ENCODE measurements at regions not wholly inside any gene's neighbourhood (a gene's known extent, or its start where the extent isn't known, plus 50 kb on each side); places are given as distances from the start of the nearest gene placed in this dataset.

DNA sequence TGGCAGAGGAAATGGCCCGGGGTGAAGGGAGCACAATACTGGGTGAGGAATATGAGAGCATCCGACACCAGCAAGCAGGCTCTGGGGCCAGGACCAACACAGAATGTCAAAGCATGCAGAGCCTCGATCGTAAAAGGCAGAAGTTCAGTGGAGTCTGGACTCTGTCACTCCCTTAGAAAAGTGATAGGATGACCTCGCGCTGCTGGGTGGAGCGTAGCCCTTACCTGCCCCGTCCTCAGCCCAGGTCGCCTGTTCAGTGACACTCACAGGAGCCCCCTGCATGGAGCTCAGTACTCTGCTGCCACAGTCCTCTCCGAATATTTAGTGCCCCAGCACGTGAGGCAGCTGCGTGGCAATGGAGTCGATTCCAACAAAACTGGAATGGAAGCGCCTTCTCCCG, 236.7 kb upstream of the MYT1L start:
- H2AFZ ChIP-seq (replicated peaks): no peak overlapping the region
- Mint-ChIP-seq H3K4me1 (peaks cover 6% of the 10 kb centered on the region), H3K36me3 (no peaks in the 10 kb centered on the region), H3K27me3 (ENCODE audit: insufficient read depth, low read depth) (peaks cover 6% of the 10 kb centered on the region), H3K27ac (no peak overlapping the region), H3K4me3 (no peak overlapping the region), H3K9me3 (no peaks in the 10 kb centered on the region)
- no peaks in the 10 kb centered on the region for H4K20me1 ChIP-seq (ENCODE audit: low read depth)
- peaks cover 6% of the 10 kb centered on the region for H3K4me1 ChIP-seq
- no peak overlapping the region for H3K4me2 ChIP-seq
- TF ChIP-seq EZH2phosphoT487 (IDR thresholded peaks at IDR 0.05): no peak
- TF ChIP-seq, protein P1, sequence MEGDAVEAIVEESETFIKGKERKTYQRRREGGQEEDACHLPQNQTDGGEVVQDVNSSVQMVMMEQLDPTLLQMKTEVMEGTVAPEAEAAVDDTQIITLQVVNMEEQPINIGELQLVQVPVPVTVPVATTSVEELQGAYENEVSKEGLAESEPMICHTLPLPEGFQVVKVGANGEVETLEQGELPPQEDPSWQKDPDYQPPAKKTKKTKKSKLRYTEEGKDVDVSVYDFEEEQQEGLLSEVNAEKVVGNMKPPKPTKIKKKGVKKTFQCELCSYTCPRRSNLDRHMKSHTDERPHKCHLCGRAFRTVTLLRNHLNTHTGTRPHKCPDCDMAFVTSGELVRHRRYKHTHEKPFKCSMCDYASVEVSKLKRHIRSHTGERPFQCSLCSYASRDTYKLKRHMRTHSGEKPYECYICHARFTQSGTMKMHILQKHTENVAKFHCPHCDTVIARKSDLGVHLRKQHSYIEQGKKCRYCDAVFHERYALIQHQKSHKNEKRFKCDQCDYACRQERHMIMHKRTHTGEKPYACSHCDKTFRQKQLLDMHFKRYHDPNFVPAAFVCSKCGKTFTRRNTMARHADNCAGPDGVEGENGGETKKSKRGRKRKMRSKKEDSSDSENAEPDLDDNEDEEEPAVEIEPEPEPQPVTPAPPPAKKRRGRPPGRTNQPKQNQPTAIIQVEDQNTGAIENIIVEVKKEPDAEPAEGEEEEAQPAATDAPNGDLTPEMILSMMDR (IDR thresholded peaks at IDR 0.05): no peak
- TF ChIP-seq EZH2 (IDR thresholded peaks at IDR 0.05): no peak
- H3F3A ChIP-seq (ENCODE audit: low read depth): no peaks in the 10 kb centered on the region
- no peaks in the 10 kb centered on the region for H3K36me3 ChIP-seq
- no peak for DNase-seq (ENCODE audit: low spot score)
- no peak overlapping the region for H3K27ac ChIP-seq
- no peak overlapping the region for H3K9ac ChIP-seq
- H3K27me3 ChIP-seq: no peaks in the 10 kb centered on the region
- no peak overlapping the region for H3K4me3 ChIP-seq
- no peaks in the 10 kb centered on the region for H3K9me3 ChIP-seq (ENCODE audit: low read depth)
- H3K79me2 ChIP-seq (ENCODE audit: low read depth): no peaks in the 10 kb centered on the region

DNA sequence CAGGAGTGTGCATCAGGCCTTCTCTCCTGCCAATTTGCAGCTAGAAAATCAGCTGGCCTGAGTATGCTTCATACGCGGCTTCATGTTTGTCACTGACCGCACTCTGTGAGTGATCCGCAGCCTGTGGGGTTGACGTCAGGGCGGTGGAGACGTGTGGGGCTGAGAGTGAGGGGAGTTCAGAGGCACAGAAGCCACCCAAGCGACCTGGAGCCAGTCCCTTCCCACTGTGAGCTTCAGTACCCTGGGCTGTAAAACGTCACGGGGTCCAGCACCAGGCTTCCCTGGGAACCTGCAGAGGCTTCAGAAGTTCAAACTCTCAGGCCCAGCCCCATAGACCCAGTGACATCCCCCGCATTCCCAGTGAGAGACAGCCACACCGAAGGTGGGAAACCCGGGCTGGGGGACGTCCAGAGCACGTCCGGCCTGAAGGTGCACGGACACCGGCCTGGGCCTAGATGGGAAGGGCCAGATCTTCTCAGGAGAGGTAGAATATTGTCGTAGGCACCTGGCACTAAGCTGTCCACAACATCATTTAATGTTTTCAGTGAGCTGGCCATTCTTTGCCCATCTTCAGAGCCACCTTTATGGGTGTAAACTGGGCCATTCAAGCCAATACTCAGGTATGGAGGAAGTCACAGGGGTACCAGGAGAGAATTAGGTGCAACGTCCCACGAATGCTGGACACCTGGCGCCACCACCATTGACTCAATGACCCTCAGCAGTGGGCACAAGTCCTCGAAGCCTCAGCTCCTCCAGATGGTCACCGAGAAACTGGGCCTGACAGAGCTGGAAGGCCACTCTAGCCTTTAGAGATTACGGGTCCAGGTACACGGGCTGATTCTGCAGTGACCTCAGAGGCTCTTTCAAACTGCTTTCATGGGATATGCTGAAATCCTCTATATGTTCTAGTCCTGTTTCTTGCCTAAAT, 235.6 kb upstream of the MYT1L start:
- Mint-ChIP-seq H3K27ac (no peak overlapping the region), H3K36me3 (no peaks in the 10 kb centered on the region), H3K4me3 (no peak overlapping the region), H3K27me3 (ENCODE audit: insufficient read depth, low read depth) (peaks cover 7% of the 10 kb centered on the region), H3K4me1 (peaks cover 6% of the 10 kb centered on the region), H3K9me3 (no peaks in the 10 kb centered on the region)
- Histone ChIP-seq H3K4me1 (peaks cover 6% of the 10 kb centered on the region), H3F3A (ENCODE audit: low read depth) (no peaks in the 10 kb centered on the region), H3K4me3 (no peak overlapping the region), H4K20me1 (ENCODE audit: low read depth) (no peaks in the 10 kb centered on the region), H2AFZ (replicated peaks) (no peak overlapping the region), H3K9me3 (ENCODE audit: low read depth) (no peaks in the 10 kb centered on the region), H3K36me3 (no peaks in the 10 kb centered on the region), H3K4me2 (no peak overlapping the region), H3K79me2 (ENCODE audit: low read depth) (no peaks in the 10 kb centered on the region), H3K27ac (no peak overlapping the region), H3K27me3 (no peaks in the 10 kb centered on the region), H3K9ac (no peak overlapping the region)
- TF ChIP-seq EZH2phosphoT487 (IDR thresholded peaks at IDR 0.05) (no peak), EZH2 (IDR thresholded peaks at IDR 0.05) (no peak)
- TF ChIP-seq, protein P1 (IDR thresholded peaks at IDR 0.05): no peak
- no peak for DNase-seq (ENCODE audit: low spot score)

DNA sequence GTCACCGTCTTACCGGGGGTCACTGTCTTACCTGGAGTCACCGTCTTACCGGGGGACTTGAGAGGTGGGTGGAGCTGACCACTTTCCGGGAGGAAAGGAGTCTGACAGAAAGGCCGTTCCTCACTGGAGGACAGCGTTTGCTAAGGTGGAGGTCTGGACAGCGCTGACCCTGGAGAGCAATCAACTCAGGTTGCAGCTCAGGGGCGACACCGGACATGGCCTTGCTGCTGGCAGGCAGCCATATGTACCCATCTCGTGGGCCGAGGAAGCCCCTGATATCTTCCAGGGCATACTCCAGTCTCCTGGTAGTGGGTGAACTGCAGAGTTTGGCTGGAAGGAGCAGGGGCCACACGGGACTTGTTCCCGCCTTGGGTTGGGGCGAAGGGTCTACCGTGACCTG, 234.6 kb upstream of the MYT1L start:
- peaks cover 6% of the 10 kb centered on the region for H3K4me1 ChIP-seq
- H3K27ac ChIP-seq: no peak overlapping the region
- Mint-ChIP-seq H3K27ac (no peak overlapping the region), H3K4me1 (peaks cover 6% of the 10 kb centered on the region), H3K36me3 (no peaks in the 10 kb centered on the region), H3K9me3 (no peaks in the 10 kb centered on the region), H3K4me3 (no peak overlapping the region), H3K27me3 (ENCODE audit: insufficient read depth, low read depth) (peaks cover 7% of the 10 kb centered on the region)
- H3K27me3 ChIP-seq: no peaks in the 10 kb centered on the region
- no peak overlapping the region for H3K4me3 ChIP-seq
- no peaks in the 10 kb centered on the region for H3K36me3 ChIP-seq
- TF ChIP-seq EZH2 (IDR thresholded peaks at IDR 0.05) (no peak), EZH2phosphoT487 (IDR thresholded peaks at IDR 0.05) (no peak)
- TF ChIP-seq, protein P1 (IDR thresholded peaks at IDR 0.05): no peak
- DNase-seq (ENCODE audit: low spot score): no peak
- H3K9me3 ChIP-seq (ENCODE audit: low read depth): no peaks in the 10 kb centered on the region
- no peak overlapping the region for H2AFZ ChIP-seq (replicated peaks)
- no peak overlapping the region for H3K9ac ChIP-seq
- H4K20me1 ChIP-seq (ENCODE audit: low read depth): no peaks in the 10 kb centered on the region
- no peaks in the 10 kb centered on the region for H3K79me2 ChIP-seq (ENCODE audit: low read depth)
- H3F3A ChIP-seq (ENCODE audit: low read depth): no peaks in the 10 kb centered on the region
- H3K4me2 ChIP-seq: no peak overlapping the region
